GM18870 (cell line): ENCODE measurements at regions not wholly inside any gene's neighbourhood (a gene's known extent, or its start where the extent isn't known, plus 50 kb on each side); places are given as distances from the start of the nearest gene placed in this dataset.

Source experiments
- ATAC-seq: cut with Tn5 transposase; IDR thresholded peaks from one replicate; pipeline ENCODE4 v1.9.1; 2021; ENCODE audit warnings: moderate library complexity; ENCODE audit not compliant: unreplicated experiment

DNA sequence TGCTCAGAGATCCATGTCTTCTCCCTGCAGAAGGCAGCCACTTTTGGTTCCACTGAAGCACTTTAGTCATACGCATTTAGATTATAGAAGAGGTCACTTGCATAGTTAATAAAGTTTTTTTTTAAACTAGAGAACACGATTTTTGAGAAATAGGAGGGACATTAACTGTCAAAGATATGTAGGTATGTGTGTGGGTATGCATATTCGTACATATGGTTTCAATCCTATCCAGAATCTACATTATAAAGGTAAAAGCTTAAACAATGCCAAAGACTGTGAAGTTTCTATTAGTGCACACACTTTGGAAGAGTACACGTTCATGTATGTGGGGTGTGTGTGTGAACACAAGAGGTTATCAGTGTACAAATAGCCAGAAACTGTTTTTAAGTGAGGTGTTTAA lies 103.2 kb downstream of the BTBD3 start:
- ATAC-seq: no peak

DNA sequence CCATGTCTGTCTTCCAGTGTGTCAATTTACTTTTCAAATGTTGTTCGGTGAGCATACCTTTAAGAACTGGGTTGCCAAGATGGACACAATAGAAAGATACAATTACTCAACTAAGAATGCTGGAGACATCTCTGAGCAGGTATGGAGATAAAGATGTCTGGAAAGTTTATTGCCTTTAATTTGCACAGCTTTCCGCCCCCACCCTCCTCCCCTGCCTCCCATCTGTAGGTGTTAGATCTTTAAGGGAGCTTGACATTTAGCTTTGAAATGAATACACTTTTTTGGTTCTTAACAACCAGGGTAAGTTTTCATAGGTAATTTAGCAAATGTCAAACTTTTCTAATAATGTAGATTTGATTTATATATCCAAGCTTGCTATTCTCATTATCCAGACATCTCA lies 104.4 kb downstream of the BTBD3 start:
- no peak for ATAC-seq

DNA sequence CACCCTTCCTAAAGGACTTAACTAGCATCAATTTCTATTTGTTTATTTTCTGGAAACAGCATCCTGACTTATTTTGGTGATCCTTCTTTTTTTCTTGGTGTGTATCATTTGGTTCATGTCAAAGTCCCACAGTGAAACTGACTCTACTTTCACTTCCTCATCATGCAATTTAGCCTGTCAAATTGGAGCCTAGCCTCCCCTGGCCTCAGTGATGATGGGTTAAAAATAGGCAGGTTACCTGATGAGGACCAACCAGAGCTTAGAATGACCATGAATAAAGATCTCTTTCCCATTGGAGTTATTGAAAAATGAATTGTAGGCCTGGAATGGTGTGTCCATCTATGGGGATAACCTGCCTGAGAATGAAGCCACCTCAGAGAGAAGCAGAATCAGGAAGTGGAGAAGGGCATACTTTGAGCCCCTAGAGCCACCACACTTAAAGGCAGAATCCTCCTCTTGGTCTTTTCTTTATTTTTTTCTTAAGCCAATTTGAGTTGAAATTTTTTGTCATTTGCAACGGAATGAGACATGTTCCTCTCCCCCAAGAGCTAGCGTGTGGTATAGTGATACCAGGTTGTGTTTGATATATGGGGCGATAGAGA lies 105.6 kb downstream of the BTBD3 start:
- peak; percentile 81 for ATAC-seq

DNA sequence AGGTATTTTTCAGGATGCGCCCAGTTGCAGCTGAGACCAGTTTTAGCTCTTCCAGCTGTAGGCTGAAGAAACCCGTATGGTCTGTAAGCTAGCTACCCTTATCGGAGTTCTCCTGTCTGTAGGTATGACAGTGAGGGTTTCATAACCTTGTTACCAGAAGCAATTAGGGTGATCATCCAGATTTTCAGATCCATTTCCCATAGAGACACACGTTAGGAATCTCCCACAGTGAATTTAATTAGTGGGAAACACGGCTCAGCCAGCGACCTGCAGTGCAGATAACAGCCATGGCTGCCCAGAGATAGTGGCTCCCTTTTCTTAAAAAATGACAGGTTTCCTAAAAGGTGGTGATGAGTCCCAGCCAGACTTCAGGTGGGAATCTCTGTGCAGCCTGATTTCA lies 111.1 kb downstream of the BTBD3 start:
- no peak for ATAC-seq

DNA sequence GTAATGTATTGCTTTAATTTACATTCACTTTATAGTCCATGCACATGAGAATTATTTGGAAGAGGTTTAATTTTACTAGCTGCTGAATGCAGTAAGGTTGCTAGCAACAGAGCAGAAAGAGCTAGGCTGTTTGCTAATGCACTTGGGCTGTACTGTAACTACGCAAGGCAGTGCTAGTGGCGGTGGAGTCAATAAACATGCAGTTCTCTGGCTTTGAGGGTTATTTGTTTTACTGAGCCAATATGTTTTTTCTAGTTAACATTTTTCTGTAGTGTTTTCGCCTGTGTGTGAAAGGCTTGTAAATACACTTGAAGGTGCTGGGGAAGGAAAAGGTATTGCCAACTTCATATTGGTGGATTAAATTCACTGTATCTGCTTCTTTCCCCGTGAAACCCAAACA lies 112.8 kb downstream of the BTBD3 start:
- no peak for ATAC-seq

DNA sequence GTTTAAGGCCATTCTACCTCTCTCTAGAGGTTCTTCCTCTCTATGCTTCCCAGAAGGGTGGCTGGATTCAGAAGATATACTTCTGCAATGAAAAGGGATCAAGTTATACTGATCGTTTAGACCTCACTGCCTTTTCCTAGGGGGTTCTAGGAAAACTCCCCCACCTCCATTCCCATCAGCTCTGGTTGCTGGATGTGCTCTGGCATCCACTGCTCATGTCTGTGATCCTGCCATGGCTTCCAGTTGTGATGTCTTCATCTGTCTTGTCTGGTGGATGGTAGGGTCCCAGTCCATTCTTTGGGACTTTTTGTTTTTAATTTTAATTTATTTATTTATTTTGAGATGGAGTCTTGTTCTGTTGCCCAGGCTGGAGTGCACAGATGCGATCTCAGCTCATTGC lies 118.4 kb downstream of the BTBD3 start:
- no peak for ATAC-seq

DNA sequence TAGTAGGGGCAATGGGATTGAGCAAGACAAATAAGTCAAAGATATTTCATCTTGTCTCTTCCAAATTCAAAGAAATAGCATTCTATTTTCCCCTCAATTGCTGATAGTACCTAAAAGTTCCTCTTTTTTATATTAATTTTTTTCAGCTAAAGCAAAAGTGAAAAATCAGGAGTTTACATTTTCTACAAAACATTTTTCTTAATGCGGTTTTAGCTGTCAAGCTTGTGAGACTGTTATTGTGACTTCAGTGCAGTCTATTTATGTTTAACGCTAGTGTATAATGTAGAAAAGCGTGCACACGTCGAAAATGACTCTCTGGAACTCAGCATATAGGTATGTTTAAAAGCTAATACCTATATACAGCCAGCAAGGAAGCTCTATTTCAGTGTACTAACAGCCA lies 119.8 kb downstream of the BTBD3 start:
- ATAC-seq: no peak

DNA sequence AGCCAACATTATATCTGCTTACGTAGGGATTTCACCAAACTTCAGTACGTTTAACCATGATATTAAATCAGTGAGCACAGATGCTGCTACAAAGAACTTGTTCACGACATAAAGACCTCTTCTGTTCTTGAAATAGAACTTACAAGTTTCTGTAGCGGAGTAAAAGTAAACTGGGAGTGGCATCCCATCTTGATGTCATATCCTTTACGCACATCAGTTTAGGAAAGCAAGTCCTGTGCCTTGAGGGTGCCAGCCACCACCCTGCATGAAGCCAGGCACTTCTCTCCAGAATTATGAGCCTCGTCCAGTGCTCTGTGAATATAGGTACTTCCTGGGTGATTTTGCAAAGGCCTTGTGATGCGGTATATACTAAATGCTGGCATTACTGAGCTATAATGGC lies 122.6 kb downstream of the BTBD3 start:
- ATAC-seq: no peak

DNA sequence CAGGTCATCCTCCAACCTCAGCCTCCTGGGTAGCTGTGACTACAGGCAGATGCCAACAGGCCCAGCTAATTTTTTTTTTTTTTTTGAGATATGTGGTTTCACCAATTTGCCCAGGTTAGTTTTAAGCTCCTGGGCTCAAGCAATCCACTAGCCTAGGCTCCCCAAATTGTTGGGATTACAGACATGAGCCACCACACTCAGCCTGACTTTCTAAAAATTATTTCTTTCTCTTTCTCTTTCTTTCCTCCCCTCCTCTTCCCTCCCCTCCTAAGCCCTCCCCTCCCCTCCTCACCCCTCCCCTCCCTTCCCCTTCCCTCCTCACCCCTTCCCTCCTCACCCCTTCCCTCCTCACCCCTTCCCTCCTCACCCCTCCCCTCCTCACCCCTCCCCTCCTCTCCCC lies 127.3 kb downstream of the BTBD3 start:
- no peak for ATAC-seq

DNA sequence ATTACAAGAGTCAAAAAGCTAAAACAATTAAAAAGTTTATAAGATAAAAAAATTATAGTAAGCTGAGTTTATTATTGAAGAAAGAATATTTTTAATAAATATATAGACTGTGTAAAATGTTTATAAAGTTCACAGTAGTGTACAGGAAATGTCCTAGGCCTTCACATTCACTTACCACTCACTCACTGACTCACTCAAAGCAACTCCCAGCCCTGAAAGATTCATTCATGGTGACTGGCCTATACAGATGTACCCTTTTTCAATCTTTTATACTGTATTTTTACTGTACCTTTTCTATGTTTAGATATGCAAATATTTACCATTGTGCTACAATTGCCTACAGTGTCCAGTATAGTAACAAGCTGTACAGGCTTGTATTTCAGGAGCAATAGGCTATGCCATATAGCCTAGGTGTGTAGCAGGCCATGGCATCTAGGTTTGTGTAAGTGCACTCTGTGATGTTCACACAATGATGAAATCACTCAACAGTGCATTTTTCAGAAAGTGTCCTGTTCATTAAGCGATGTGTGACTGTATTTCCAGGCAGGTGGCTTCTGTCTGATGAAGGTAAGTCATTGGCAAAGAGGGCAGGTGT lies 130.2 kb downstream of the BTBD3 start:
- ATAC-seq: no peak

DNA sequence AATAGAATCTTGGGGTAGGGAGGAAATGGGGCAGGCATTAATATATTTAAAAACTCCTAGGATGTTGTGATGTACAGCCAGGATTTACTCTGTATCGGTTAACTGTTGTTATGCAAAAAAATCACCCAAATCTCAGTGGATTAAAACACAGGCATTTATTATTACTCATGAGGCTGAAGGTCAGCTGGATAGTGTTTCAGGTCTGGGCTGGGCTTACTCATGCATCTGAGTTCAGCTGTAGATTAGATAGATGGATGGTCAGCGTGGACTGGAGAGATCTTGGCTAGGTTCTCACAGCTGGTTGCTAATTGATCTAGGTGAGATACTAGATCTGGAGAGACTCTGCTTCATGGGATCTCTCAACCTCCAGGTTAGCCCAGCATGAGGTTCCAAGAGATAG lies 131.4 kb downstream of the BTBD3 start:
- no peak for ATAC-seq

DNA sequence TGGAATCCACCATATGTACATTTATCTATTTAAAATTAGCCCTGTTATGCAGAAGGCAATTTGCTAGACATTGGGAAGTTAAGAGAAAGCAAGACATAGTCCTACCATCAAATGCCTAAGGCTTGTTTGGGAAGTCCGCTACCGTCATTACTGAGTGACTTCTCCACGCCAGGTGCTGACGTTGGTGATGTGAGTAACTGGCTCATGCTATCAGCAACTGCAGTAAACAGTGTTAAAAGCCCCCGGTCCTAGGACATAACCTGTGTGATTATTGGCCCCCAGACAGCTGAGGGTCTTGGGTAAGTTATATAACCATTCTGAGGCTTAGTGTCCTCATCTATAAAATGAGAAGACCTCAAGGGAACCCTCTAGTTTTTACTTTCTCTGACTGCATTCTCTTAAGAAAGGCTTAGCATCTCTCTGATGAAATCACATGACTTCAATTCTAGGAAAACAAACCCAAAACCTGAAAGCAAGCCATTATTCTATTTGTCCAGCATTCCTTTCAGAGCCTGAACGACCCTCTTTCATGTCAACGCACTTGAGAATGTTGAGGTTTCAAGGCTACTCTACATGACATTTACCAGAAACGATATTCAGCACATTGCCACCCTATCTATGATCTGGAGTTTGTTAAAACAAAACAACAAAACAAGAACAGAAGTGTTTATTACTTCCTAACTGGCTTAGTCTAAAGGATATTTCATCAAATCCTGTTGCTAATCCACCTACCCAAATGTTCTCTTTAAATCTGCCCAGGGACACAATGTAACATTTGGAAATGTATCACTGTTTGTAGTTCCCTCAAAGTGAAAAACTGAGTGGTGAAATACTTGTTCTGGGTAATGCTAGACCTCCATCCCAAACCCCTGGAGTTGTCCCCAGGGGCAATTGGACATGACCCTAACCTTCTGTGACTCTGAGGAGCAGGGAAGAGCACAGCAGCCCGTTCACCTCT lies 133.8 kb downstream of the BTBD3 start:
- ATAC-seq: no peak

DNA sequence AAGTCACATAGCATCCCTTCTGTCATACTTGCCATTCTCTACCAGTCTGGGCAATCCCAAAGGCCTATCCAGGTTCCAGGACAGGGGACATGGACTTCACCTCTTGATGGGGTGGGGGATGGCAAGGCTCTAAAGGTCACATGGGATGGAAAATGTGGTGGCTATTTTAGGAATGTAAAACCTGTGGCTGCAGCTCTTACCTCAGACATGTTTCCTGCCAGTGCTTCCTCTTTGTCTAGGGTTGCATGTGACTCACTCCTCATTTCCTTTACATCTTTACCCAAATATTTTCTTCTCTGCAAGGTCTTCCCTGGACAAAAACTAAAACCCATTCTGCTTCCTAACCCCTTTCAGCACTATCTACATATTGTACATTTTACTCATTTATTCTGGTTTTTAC lies 135.7 kb downstream of the BTBD3 start:
- ATAC-seq: peak; percentile 63

DNA sequence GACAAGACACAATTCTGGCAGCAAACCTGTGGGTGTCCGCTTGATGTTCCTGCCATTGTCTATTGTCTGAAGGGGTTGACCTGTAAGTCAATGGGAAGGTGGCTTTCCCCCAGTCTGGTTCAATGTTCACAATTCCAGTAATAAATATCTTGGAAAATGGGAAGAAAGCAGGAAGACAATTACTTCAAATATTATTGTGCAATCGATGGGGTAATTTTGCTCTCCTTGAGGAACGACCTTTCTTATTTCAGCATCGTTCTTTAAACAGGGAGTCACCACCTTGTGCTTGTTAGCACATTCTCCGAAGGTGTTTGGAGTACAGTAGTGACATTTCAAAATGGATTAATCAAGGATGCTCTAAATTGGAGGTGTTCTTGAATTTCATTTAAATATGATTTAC lies 136.9 kb downstream of the BTBD3 start:
- ATAC-seq: no peak

DNA sequence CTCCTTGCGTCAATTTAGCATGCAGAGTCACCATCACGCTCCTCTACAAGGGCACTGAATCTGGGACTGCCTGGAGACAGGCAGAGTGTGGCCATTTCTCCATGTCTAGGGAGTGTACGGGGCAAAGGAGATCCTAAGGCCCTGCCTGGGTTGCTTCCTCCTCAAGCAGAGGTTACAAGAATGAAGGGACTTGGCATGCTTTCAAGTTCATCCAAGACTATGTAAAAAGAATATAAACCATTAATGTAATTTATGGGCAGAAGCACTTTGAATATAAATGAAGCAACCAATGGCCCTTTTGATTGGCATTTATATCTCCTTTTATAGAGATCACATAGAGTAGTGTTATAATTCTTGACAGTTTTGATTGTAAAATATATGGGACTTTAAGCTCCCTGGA lies 137.5 kb downstream of the BTBD3 start:
- ATAC-seq: no peak

DNA sequence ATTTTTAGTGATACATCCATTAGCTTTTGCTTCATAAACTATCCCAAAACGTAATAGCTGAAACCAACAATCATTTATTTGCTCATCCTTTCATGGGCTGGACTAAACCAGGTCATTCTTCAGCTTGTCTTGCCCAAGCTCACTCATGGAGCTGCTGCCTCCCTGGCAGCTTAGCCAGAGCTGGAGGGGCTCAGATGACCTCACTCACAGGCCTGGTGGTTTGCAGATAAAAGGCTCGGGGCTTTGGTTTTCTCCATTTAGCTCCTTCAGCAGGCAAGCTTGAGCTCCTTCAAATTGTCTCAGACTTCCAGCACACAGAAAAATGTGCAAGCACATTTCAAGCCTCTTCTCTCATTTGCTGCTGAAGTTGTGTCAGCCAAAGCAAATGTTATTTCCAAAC lies 139.1 kb downstream of the BTBD3 start:
- ATAC-seq: no peak

DNA sequence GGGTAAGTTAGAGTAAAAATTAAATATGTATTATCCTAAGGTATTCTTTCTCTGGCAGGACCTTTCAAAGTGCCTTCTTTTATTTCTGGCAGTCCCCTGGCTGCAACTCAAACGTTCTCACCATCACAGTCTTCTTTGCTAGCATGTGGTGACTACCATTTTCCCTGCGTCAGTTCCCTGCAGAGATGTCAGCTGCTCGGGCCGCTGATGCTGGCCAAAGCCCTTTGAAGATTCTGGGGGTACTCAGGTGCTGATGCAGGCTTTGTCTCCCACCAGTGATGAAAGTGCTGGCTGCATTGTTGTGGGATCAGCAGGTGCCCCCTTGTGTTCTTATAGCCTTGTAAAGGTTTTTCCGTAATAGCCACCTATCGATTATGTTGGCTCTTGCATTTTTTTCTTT lies 140.1 kb downstream of the BTBD3 start:
- no peak for ATAC-seq

DNA sequence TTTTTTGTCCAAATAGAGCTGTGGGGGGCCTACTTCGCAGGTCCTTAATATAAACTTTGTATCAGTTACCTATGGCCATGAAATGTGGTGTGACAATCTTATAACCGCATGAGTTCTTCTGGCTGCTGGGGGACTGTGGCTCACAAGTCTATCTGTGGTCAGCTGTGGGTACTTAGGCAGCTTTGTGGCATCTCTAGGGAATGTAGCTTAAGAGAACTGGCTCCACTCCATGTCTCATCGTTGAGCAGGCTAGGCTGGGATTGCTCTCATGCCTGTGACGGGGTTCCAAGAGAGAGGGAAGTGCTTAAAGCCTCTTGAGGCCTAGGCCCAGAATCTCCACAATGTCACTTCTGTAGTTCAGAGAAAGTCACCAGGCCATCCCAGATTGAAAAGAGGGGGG lies 140.5 kb downstream of the BTBD3 start:
- no peak for ATAC-seq

DNA sequence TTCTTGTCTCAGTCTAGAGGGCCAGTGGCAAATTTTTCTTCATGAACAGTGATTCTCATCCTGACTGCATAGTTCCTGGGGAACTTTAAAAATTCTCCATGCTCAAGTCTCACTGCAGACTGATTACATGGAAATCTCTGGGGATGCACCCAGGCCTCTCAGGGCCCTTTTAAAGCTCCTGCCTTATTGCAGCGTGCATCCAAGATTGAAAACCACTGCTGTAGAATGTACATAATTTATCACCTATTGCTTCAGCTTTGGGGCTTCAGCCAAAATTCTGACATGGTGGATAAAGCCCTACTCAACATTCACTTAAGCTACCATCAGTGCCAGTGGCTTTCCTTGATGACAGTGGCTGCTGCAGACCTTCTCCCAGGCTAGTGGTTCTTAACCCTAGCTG lies 143.8 kb downstream of the BTBD3 start:
- ATAC-seq: no peak

DNA sequence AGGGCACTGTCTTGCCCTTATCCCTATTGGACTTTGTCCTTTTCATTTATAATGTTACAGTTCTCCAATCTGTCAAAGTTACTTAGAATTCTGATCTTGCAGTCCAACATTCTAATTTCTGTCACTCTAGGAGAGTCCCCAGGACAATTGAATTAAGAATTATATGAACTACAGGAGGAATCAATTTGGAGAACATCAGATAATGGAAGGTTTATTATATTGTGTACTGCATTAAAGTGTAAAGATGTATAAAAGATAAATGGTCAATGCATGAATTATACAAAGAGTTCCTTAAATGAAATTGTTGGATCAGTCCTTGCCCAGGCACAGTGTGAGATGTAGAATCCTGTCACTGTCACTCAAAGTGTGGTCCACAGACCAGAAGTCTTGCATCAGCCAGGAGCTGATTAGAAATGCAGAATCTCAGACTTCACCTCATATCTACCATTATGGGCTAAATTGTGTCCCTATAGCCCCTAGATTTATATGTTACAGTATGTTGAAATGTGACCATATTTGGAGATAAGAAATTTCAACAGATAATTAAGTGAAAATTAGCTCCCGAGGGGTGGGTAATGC lies 145.5 kb downstream of the BTBD3 start:
- ATAC-seq: no peak

DNA sequence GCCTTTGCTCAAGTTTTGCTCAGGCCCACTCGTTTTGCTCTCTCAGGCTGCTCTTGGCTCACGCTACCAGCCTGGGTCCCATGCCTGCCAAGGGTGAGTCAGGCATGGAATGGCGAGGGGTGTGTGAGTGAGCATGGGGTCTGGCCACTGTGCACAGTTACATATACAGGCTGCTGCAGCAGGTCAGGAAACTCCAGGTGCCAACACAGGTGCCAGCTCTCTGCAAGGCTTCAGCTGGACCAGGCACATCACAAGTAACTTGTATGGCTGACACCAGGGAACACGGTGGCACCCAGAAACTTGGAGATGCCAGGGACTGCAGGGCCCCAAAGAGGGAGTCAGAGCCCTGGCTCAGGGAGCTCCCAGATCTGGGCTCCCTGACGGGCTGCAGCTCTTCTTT lies 146.8 kb downstream of the BTBD3 start:
- no peak for ATAC-seq

DNA sequence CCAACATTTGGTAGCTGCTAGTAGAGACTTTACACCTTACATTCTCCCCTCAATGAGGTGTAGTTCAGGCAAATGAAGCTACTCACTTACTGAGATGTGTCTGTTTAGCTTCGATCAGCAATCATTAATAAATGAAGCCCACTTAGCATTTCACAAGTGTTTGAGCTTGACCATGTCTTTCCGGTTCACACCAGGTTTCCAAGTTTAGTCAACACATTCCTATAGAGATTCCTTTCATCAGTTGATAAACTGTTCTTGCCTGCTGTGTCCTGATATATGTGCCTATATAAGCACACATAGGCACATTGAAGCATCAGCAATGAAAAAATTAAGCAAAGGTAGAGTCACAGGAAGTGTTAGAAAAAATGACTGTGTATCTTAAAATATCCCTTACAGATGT lies 150.0 kb downstream of the BTBD3 start:
- no peak for ATAC-seq
